Osteocyte (in vitro differentiated cells): ENCODE measurements at regions not wholly inside any gene's neighbourhood (a gene's known extent, or its start where the extent isn't known, plus 50 kb on each side); places are given as distances from the start of the nearest gene placed in this dataset.
"Not testable (repeated sequence)": the region's sequence is repeated elsewhere in the genome, so short reads cannot be mapped to it uniquely, and the experiment has no call there.

Experiments used
- DNase-seq: peaks from one replicate; pipeline ENCODE4 v3.0.0; 2021; ENCODE audit warnings: mixed read lengths; ENCODE audit not compliant: unreplicated experiment; ENCODE audit errors: extremely low spot score
- H3K27ac Mint-ChIP-seq: one replicate; pipeline ENCODE4 v1.8.0; 2021; ENCODE audit warnings: mild to moderate bottlenecking, mixed read lengths; ENCODE audit not compliant: unreplicated experiment
- H3K27me3 Mint-ChIP-seq: one replicate; pipeline ENCODE4 v1.8.0; 2021; ENCODE audit warnings: mixed read lengths; ENCODE audit not compliant: unreplicated experiment
- H3K36me3 Mint-ChIP-seq: one replicate; pipeline ENCODE4 v1.8.0; 2021; ENCODE audit warnings: mixed read lengths; ENCODE audit not compliant: unreplicated experiment
- H3K4me1 Mint-ChIP-seq: one replicate; pipeline ENCODE4 v1.8.0; 2021; ENCODE audit warnings: mixed read lengths; ENCODE audit not compliant: unreplicated experiment
- H3K4me3 Mint-ChIP-seq: one replicate; pipeline ENCODE4 v1.8.0; 2021; ENCODE audit warnings: mild to moderate bottlenecking, moderate library complexity, mixed read lengths; ENCODE audit not compliant: unreplicated experiment
- H3K9me3 Mint-ChIP-seq: one replicate; pipeline ENCODE4 v1.8.0; 2021; ENCODE audit warnings: mixed read lengths; ENCODE audit not compliant: unreplicated experiment
- CTCF ChIP-seq: fragments of 200-600 bp; sonication (generic); IDR thresholded peaks from 2 replicates; pipeline ENCODE4 v1.5.0; 2021; ENCODE audit warnings: antibody characterized with exemption, mild to moderate bottlenecking, moderate library complexity

DNA sequence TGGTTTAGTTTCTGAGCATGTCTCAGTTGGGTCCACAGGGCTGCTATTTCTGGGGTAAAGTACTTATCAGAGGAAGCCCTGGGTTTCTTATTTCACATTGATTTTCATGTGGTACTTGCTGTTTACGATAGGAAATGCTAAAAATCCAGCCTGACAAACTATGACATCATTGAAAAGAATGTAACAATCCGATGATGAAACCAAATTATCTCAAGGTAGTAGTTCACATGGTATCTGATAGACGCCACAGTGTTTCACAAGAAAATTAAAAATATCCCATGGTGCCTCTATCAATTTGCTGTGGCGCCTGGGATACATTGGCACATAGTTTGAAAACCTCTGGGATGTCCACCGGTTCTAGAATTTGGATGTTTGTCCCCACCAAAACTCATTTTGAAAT lies 418.9 kb upstream of the RPS6KA3 start:
- TF ChIP-seq CTCF = no peak
- no peaks in the 10 kb centered on the region for H3K4me1 Mint-ChIP-seq
- H3K9me3 Mint-ChIP-seq = peaks cover 8% of the 10 kb centered on the region
- H3K27me3 Mint-ChIP-seq = no peaks in the 10 kb centered on the region
- DNase-seq = no peak
- no peak overlapping the region for H3K27ac Mint-ChIP-seq
- H3K36me3 Mint-ChIP-seq = no peaks in the 10 kb centered on the region
- H3K4me3 Mint-ChIP-seq = no peak overlapping the region

DNA sequence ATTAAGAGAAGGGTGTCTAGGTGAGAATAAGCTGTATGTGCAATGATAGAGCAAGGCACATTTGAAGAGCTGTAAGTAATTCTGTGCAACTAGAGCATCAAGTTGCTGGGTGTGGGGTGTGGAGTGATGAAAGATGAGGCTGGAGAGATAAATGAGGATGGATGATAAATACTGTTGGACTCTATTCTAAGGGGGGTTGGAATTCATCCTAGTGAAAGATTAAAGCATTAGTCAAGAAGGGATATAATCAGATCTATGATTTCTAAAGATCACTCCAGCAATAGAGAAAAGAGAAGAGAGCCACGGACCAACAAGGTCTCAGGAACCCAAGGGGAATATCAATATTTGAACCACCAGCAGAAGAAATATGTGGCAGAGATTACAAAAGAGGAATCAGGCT lies 415.0 kb upstream of the RPS6KA3 start:
- DNase-seq = no peak
- no peaks in the 10 kb centered on the region for H3K36me3 Mint-ChIP-seq
- H3K27me3 Mint-ChIP-seq = no peaks in the 10 kb centered on the region
- H3K9me3 Mint-ChIP-seq = peaks cover 3% of the 10 kb centered on the region
- no peak overlapping the region for H3K4me3 Mint-ChIP-seq
- no peaks in the 10 kb centered on the region for H3K4me1 Mint-ChIP-seq
- H3K27ac Mint-ChIP-seq = no peak overlapping the region
- TF ChIP-seq CTCF = no peak

GRCh38 chrX:20680998-20681397 lies 414.3 kb upstream of the RPS6KA3 start:
- Mint-ChIP-seq H3K4me3 (no peak overlapping the region), H3K4me1 (no peaks in the 10 kb centered on the region), H3K9me3 (peaks cover 5% of the 10 kb centered on the region), H3K27ac (no peak overlapping the region), H3K36me3 (no peaks in the 10 kb centered on the region), H3K27me3 (no peaks in the 10 kb centered on the region)
- TF ChIP-seq CTCF = no peak
- no peak for DNase-seq

DNA sequence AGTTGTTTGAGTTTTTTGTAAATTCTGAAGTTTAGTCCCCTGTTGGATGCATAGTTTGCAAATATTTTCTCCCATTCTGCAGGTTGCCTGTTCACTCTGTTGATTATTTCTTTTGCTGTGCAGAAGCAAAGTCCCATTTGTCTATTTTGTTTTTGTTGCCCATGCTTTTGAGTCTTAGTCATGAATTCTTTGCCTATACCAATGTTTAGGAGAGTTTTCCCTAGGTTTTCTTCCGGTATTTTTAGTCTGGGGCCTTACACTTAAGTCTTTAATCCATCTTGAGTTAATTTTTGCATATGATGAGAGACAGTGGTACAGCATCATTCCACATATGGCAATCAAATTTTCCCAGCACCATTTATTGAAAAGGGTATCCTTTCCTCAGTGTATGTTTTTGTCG lies 405.8 kb upstream of the RPS6KA3 start:
- peak overlapping the region; percentile 5 for H3K4me3 Mint-ChIP-seq
- H3K9me3 Mint-ChIP-seq = peaks cover 26% of the 10 kb centered on the region
- DNase-seq = no peak
- peaks cover 40% of the 10 kb centered on the region for H3K4me1 Mint-ChIP-seq
- H3K27ac Mint-ChIP-seq = peak overlapping the region; percentile 84
- H3K36me3 Mint-ChIP-seq = no peaks in the 10 kb centered on the region
- no peak for TF ChIP-seq CTCF
- H3K27me3 Mint-ChIP-seq = no peaks in the 10 kb centered on the region

DNA sequence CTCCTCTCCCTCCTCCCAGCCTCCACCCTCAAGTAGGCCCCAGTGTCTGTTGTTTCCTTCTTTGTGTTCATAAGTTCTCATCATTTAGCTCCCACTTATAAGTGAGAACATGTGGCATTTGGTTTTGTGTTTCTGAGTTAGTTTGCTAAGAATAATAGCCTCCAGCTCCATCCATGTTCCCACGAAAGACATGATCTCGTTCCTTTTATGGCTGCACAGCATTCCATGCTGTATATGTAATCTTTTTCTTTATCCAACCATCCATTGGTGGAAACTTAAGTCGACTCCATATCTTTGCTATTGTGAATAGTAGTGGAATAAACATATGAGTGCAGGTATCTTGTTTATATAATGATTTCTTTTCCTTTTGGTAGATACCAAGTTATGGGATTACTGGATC lies 405.0 kb upstream of the RPS6KA3 start:
- Mint-ChIP-seq H3K9me3 (peaks cover 26% of the 10 kb centered on the region), H3K27ac (peak overlapping the region; percentile 84), H3K4me1 (peaks cover 43% of the 10 kb centered on the region)
- H3K4me3 Mint-ChIP-seq, DNase-seq, H3K36me3 Mint-ChIP-seq, H3K27me3 Mint-ChIP-seq: not testable (repeated sequence)

DNA sequence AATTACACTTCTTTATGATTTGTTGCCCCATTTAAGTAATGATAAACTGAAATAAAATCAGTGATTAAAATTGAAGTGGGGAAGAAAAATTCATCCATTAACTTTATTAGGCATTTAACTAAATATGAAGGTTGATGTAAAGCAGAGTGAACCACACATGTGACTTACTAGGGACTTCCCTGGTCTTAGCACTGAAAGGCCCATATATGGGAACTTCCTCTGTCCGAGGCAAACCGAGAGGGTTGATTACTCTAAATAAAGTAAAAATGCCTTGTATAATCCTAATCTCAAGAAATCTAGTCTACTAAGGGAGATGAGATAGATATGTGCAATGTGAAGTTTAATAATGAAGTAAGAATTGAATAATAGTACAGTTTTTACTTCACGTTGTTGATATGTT lies 403.9 kb upstream of the RPS6KA3 start:
- Mint-ChIP-seq H3K4me3 (no peak overlapping the region), H3K36me3 (no peaks in the 10 kb centered on the region), H3K4me1 (peaks cover 51% of the 10 kb centered on the region), H3K27me3 (no peaks in the 10 kb centered on the region), H3K27ac (no peak overlapping the region), H3K9me3 (peaks cover 24% of the 10 kb centered on the region)
- DNase-seq = no peak
- TF ChIP-seq CTCF = no peak
